Skeletal muscle tissue (tissue), 3 donors: ENCODE measurements at regions not wholly inside any gene's neighbourhood (a gene's known extent, or its start where the extent isn't known, plus 50 kb on each side); places are given as distances from the start of the nearest gene placed in this dataset.
"Not testable (repeated sequence)": the region's sequence is repeated elsewhere in the genome, so short reads cannot be mapped to it uniquely, and the experiment has no call there.

Experiments used
- H3K27ac ChIP-seq: one replicate; pipeline ENCODE4 v1.7.0; 2013; ENCODE audit warnings: mild to moderate bottlenecking, low read depth, low read length, inconsistent platforms
- H3K27me3 ChIP-seq, 3 donors: one replicate each; pipeline ENCODE4 v1.7.0; 2013; ENCODE audit warnings: low read length in 3 of 3; ENCODE audit not compliant: control insufficient read depth in 3 of 3, insufficient read depth in 3 of 3
- H3K36me3 ChIP-seq, 3 donors: one replicate each; pipeline ENCODE4 v1.7.0; 2013; ENCODE audit warnings: low read length in 3 of 3; ENCODE audit not compliant: control insufficient read depth in 3 of 3, insufficient read depth in 3 of 3
- H3K4me1 ChIP-seq, 3 donors: one replicate each; pipeline ENCODE4 v1.7.0; 2013; ENCODE audit warnings: low read length in 3 of 3, mild to moderate bottlenecking in 3 of 3; ENCODE audit not compliant: control insufficient read depth in 3 of 3, insufficient read depth in 3 of 3
- H3K4me3 ChIP-seq, 3 donors: one replicate each; pipeline ENCODE4 v1.7.0; 2013; ENCODE audit warnings: low read length in 3 of 3
- H3K9ac ChIP-seq, 3 donors: one replicate each; pipeline ENCODE4 v1.7.0; 2013; ENCODE audit warnings: low read length in 3 of 3, mild to moderate bottlenecking in 3 of 3, moderate library complexity in 2 of 3, low read depth in 1 of 3
- H3K9me3 ChIP-seq, 3 donors: one replicate each; pipeline ENCODE4 v1.7.0; 2013; ENCODE audit warnings: low read length in 3 of 3; ENCODE audit not compliant: control insufficient read depth in 3 of 3
- donor health status: Osteomylitis.

GRCh38 chr14:86940106-86940505, 1052.9 kb downstream of the GALC start:
- H3K27me3 ChIP-seq, result no peaks in the 10 kb centered on the region
- H3K4me1 ChIP-seq, result no peaks in the 10 kb centered on the region
- H3K4me3 ChIP-seq, result no peak overlapping the region
- H3K9me3 ChIP-seq, result peaks cover 0 to 2% (median 0%) of the 10 kb centered on the region in 3 donors
- no peak overlapping the region for H3K9ac ChIP-seq
- no peak overlapping the region for H3K27ac ChIP-seq
- no peaks in the 10 kb centered on the region for H3K36me3 ChIP-seq

- H3K9me3 ChIP-seq, result peaks cover 0 to 2% (median 0%) of the 10 kb centered on the region in 3 donors
- no peaks in the 10 kb centered on the region for H3K27me3 ChIP-seq
- no peak overlapping the region for H3K27ac ChIP-seq
- H3K36me3 ChIP-seq, result no peaks in the 10 kb centered on the region
- no peak overlapping the region for H3K9ac ChIP-seq
- H3K4me1 ChIP-seq, result no peaks in the 10 kb centered on the region
- no peak overlapping the region for H3K4me3 ChIP-seq
These were observed 1054.7 kb downstream of the GALC start for GRCh38 chr14:86938320-86938719.

GRCh38 chr14:86936556-86936955, 1056.4 kb downstream of the GALC start:
- peaks cover 0 to 2% (median 0%) of the 10 kb centered on the region in 3 donors for H3K9me3 ChIP-seq

GRCh38 chr14:86935241-86935885, 1057.6 kb downstream of the GALC start:
- peaks cover 0 to 2% (median 0%) of the 10 kb centered on the region in 3 donors for H3K9me3 ChIP-seq
- H3K4me3 ChIP-seq, result no peak overlapping the region
- no peak overlapping the region for H3K27ac ChIP-seq
- no peaks in the 10 kb centered on the region for H3K36me3 ChIP-seq
- H3K4me1 ChIP-seq, result no peaks in the 10 kb centered on the region
- H3K9ac ChIP-seq, result no peak overlapping the region
- H3K27me3 ChIP-seq, result no peaks in the 10 kb centered on the region

More at GRCh38 chr14:86936556-86936955, 1056.4 kb downstream of the GALC start:
- no peak overlapping the region for H3K9ac ChIP-seq
- no peaks in the 10 kb centered on the region for H3K4me1 ChIP-seq
- H3K27ac ChIP-seq, result no peak overlapping the region
- no peak overlapping the region for H3K4me3 ChIP-seq
- no peaks in the 10 kb centered on the region for H3K27me3 ChIP-seq
- H3K36me3 ChIP-seq, result no peaks in the 10 kb centered on the region

GRCh38 chr14:86933958-86934595, 1058.9 kb downstream of the GALC start:
- Histone ChIP-seq H3K9ac (no peak overlapping the region), H3K4me1 (no peaks in the 10 kb centered on the region), H3K9me3 (no peaks in the 10 kb centered on the region), H3K27me3 (no peaks in the 10 kb centered on the region), H3K4me3 (no peak overlapping the region), H3K36me3 (no peaks in the 10 kb centered on the region), H3K27ac (no peak overlapping the region)

GRCh38 chr14:86933460-86933859, 1059.5 kb downstream of the GALC start:
- no peaks in the 10 kb centered on the region for H3K9me3 ChIP-seq
- H3K36me3 ChIP-seq, result no peaks in the 10 kb centered on the region
- no peak overlapping the region for H3K4me3 ChIP-seq
- H3K27ac ChIP-seq, result no peak overlapping the region
- H3K4me1 ChIP-seq, result no peaks in the 10 kb centered on the region
- H3K9ac ChIP-seq, result no peak overlapping the region
- H3K27me3 ChIP-seq, result no peaks in the 10 kb centered on the region

- Histone ChIP-seq H3K36me3 (no peaks in the 10 kb centered on the region), H3K4me3 (no peak overlapping the region), H3K4me1 (no peaks in the 10 kb centered on the region), H3K27me3 (no peaks in the 10 kb centered on the region), H3K27ac (no peak overlapping the region), H3K9ac (no peak overlapping the region), H3K9me3 (no peaks in the 10 kb centered on the region)
These were observed 1077.6 kb downstream of the GALC start for GRCh38 chr14:86915406-86915805.

- Histone ChIP-seq H3K4me3 (no peak overlapping the region), H3K36me3 (no peaks in the 10 kb centered on the region), H3K9ac (no peak overlapping the region), H3K27me3 (no peaks in the 10 kb centered on the region), H3K9me3 (no peaks in the 10 kb centered on the region), H3K4me1 (no peaks in the 10 kb centered on the region), H3K27ac (no peak overlapping the region)
These were observed 1080.3 kb downstream of the GALC start for GRCh38 chr14:86912709-86913108.

GRCh38 chr14:86911486-86911885, 1081.5 kb downstream of the GALC start:
- no peaks in the 10 kb centered on the region for H3K4me1 ChIP-seq
- H3K4me3 ChIP-seq, result no peak overlapping the region
- no peak overlapping the region for H3K27ac ChIP-seq
- no peaks in the 10 kb centered on the region for H3K36me3 ChIP-seq
- H3K9ac ChIP-seq, result no peak overlapping the region
- H3K27me3 ChIP-seq, result no peaks in the 10 kb centered on the region
- no peaks in the 10 kb centered on the region for H3K9me3 ChIP-seq

GRCh38 chr14:86905386-86905926, 1087.5 kb downstream of the GALC start:
- H3K27ac ChIP-seq, H3K27me3 ChIP-seq, H3K9ac ChIP-seq, H3K4me3 ChIP-seq, H3K4me1 ChIP-seq, H3K9me3 ChIP-seq, H3K36me3 ChIP-seq: not testable (repeated sequence)
